Activated T-cell treated with anti-CD3 and anti-CD28 coated beads, Interleukin-2, amount 50 U/mL, for 24 hours (primary cell): ENCODE measurements at regions not wholly inside any gene's neighbourhood (a gene's known extent, or its start where the extent isn't known, plus 50 kb on each side); places are given as distances from the start of the nearest gene placed in this dataset.
"Not testable (repeated sequence)": the region's sequence is repeated elsewhere in the genome, so short reads cannot be mapped to it uniquely, and the experiment has no call there.

Source experiments
- DNase-seq: peaks from one replicate; pipeline ENCODE4 v3.0.0-alpha.2; 2020
- H3K27ac Mint-ChIP-seq: 2 replicates; pipeline ENCODE4 v1.8.0; 2020; ENCODE audit warnings: mild to moderate bottlenecking, mixed read lengths
- H3K27me3 Mint-ChIP-seq: 2 replicates; pipeline ENCODE4 v1.8.0; 2020; ENCODE audit warnings: mixed read lengths
- H3K36me3 Mint-ChIP-seq: 2 replicates; pipeline ENCODE4 v1.8.0; 2020; ENCODE audit warnings: low read depth, mixed read lengths
- H3K4me1 Mint-ChIP-seq: 2 replicates; pipeline ENCODE4 v1.8.0; 2020; ENCODE audit warnings: low read depth, mixed read lengths
- H3K4me3 Mint-ChIP-seq: 2 replicates; pipeline ENCODE4 v1.8.0; 2020; ENCODE audit warnings: mild to moderate bottlenecking, moderate library complexity, mixed read lengths
- H3K9me3 Mint-ChIP-seq: 2 replicates; pipeline ENCODE4 v1.8.0; 2020; ENCODE audit warnings: mixed read lengths

DNA sequence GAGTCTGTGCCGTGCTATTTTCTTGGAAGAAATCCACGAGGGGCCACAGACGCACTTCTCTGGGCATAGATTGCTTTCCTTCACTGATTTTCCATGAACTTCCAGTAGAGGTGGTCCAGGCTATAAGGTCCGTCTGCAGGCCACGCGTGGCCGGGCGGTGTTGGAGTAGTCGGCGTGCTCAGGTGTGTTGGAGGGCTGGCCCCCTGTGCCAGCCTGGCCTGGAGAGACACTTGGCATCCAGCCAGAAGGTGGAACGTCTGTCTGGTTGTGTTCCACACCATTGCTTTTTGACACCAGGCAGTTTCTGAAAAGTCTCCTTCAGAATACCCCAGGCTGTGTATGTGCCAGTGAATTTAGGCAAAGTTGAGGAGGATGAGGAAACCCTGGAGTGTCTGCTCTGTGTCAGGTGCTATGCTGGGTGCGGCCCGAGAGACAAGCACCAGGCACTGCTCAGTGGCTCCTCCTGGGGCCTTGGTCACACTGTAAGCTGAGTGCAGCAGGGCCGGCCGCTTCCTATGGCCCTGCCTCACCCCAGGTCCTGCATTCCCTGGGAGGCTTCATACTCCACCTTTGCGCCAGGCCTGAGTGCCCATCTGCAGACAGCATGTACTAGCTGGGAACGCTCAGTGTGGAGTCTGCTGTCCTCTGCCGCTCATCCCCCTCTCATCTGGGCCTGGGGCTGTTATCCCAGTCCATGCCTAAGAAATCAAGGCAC lies 52.1 kb upstream of the TAMM41 start:
- no peaks in the 10 kb centered on the region for H3K4me1 Mint-ChIP-seq
- peaks cover 18% of the 10 kb centered on the region for H3K27me3 Mint-ChIP-seq
- no peaks in the 10 kb centered on the region for H3K36me3 Mint-ChIP-seq
- no peak overlapping the region for H3K4me3 Mint-ChIP-seq
- no peak for DNase-seq
- no peak overlapping the region for H3K27ac Mint-ChIP-seq
- H3K9me3 Mint-ChIP-seq: no peaks in the 10 kb centered on the region

DNA sequence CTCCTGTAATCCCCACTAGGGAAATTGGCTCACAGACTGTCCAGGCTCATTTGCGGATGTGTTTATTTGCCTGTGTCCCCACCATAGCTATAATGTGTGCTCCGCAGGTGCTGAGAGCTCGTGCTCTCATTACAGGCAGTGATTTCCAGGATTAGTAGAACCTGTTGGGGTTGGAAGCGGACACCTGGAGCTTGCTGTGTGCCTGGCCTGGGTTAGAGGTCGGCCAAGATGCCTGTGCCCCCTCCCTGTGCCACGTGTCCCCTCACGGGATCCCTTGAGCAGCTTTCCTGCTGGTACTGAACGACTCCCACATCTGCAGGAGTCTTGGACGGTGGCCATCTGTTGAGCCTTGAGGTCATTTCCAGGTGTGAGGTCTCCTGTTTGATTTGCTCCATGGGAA lies 52.7 kb upstream of the TAMM41 start:
- not testable (repeated sequence) for H3K36me3 Mint-ChIP-seq, DNase-seq, H3K9me3 Mint-ChIP-seq, H3K4me3 Mint-ChIP-seq, H3K27ac Mint-ChIP-seq, H3K4me1 Mint-ChIP-seq
- H3K27me3 Mint-ChIP-seq: peaks cover 12% of the 10 kb centered on the region

DNA sequence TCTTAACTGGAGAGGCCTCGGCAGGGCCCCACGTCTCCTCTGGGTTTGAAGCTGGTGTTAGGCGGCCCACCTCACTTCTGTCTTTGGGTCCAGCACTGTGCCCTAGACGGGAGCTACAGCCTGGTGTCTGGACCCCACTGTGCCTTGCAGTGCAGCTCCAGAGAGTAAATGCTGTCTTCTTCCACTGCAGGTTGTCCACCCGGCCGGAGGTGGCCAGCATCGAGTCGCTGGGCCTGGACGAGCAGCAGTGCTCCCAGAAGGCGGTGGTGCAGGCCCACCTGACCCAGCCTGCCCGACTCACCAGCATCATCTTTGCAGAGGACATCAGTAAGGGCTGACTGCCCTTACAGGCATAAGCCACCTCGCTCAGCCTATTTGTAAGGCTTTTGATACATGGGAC lies 53.1 kb upstream of the TAMM41 start:
- Mint-ChIP-seq H3K4me1 (no peaks in the 10 kb centered on the region), H3K4me3 (no peak overlapping the region), H3K36me3 (no peaks in the 10 kb centered on the region), H3K27ac (no peak overlapping the region), H3K9me3 (no peaks in the 10 kb centered on the region), H3K27me3 (peaks cover 8% of the 10 kb centered on the region)
- no peak for DNase-seq

DNA sequence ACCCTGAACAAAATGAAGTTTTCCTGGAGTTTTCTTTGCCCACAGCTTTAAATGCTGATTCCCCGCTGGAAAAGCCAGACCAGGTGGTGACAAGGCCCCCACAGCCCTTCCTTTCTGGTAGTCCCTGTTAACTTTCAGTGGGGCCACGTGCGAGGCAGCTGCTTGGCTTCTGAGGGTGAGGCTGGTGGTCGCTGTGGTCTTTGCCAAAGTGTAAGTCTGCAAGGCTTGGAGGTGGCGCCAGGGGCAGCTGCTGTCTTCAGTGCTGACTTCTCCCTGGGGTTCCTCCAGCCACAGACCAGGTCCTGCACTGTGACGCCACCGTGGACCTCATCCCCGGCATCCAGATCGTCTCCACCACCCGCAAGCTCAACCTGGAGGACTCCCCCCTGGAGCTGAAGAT lies 54.1 kb upstream of the TAMM41 start:
- Mint-ChIP-seq H3K27ac (no peak overlapping the region), H3K4me1 (no peaks in the 10 kb centered on the region), H3K4me3 (no peak overlapping the region), H3K9me3 (no peaks in the 10 kb centered on the region), H3K27me3 (peaks cover 8% of the 10 kb centered on the region), H3K36me3 (no peaks in the 10 kb centered on the region)
- DNase-seq: no peak

DNA sequence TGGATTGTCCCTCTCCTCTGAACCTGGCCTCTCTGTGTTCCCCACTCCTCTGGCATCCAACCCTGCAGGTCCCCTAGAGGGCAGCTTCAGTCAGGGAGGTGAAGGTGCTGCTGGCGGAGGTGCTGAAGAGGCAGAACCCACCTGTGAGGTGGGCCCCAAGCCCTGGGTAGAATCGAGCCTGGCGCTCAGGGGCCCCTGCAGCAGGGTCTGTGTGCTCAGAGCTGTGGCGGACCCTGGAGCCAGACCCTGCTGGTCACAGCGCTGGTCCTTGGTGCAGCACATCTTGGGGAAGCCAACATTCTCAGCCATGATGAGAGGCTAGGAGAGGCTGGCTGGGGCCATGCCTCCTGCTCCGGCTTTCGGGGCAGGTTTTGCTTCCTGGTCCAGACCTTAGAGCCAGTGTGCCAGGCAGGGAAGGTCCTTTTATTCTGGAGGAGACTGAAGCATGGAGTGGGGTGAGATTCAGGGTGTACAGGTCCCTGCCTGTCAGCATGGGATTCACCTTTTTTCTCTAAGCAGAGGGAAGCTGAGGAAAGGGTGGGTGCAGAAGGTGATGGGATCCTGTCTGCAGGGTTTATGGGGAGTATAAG lies 54.7 kb upstream of the TAMM41 start:
- H3K9me3 Mint-ChIP-seq: no peaks in the 10 kb centered on the region
- H3K4me3 Mint-ChIP-seq: no peak overlapping the region
- no peaks in the 10 kb centered on the region for H3K36me3 Mint-ChIP-seq
- no peaks in the 10 kb centered on the region for H3K4me1 Mint-ChIP-seq
- no peak for DNase-seq
- peaks cover 4% of the 10 kb centered on the region for H3K27me3 Mint-ChIP-seq
- no peak overlapping the region for H3K27ac Mint-ChIP-seq

DNA sequence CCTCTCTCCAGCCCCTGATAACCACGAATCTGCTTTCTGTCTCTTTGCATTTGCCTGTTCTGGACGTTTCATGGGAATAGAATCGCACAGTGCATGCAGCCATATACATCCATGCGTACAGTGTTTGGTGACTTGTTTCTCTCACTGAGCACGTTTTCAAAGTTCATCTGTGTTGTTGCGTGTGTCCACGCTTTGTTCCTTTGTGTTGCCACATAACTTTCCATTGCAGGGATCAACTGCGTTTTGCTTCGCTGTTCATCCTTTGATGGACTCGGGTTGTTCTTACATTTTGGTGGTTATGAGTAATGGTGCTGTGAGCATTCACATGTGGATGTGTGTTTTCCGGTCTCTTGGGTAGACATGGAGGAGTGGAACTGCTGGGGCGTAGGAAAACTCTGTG lies 56.4 kb upstream of the TAMM41 start:
- Mint-ChIP-seq H3K27ac (no peak overlapping the region), H3K4me3 (no peak overlapping the region), H3K27me3 (no peaks in the 10 kb centered on the region), H3K9me3 (no peaks in the 10 kb centered on the region), H3K4me1 (no peaks in the 10 kb centered on the region), H3K36me3 (no peaks in the 10 kb centered on the region)
- DNase-seq: no peak

DNA sequence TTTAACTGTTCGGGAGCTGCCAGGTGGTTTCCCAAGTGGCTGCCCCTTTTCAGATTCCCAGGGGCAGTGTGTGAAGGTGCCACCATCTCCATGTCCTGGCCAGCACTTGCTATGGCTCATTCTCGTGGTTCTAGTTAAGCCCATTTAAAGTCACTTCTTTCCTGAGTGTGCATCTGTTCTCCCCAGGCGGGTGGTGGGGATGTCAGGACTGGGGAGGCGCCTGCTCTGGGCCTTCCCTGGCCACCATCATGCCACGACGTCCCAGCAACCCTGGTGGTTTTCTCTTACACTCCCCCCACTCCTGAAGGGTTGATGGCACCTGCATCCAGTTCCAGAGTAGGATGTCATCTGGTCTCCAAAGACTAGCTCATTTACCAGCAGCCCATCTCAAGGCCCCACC lies 56.8 kb upstream of the TAMM41 start:
- no peaks in the 10 kb centered on the region for H3K9me3 Mint-ChIP-seq
- no peak overlapping the region for H3K4me3 Mint-ChIP-seq
- no peaks in the 10 kb centered on the region for H3K36me3 Mint-ChIP-seq
- H3K27ac Mint-ChIP-seq: no peak overlapping the region
- no peaks in the 10 kb centered on the region for H3K4me1 Mint-ChIP-seq
- no peak for DNase-seq
- no peaks in the 10 kb centered on the region for H3K27me3 Mint-ChIP-seq

DNA sequence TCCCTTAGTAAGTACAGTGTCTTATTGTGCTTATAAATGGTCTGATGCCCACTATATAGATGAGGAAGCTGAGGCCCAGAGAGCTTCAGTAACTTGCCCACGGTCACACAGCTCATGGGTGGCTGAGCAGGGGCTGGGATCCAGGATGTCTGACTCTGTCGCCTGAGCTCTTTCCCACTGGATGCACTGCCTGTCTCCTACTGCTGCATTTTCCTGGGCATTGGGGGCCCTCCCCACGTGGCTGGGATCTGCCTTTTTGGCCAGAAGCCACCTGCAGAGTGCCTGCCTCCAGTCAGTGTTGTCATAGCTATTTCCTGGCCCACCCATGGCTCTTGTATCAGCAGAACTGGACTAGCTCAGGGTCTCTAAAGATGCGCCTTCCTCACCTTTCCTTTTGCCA lies 57.5 kb upstream of the TAMM41 start:
- Mint-ChIP-seq H3K36me3 (no peaks in the 10 kb centered on the region), H3K27me3 (no peaks in the 10 kb centered on the region), H3K27ac (no peak overlapping the region), H3K4me3 (no peak overlapping the region), H3K4me1 (peaks cover 3% of the 10 kb centered on the region), H3K9me3 (no peaks in the 10 kb centered on the region)
- no peak for DNase-seq

DNA sequence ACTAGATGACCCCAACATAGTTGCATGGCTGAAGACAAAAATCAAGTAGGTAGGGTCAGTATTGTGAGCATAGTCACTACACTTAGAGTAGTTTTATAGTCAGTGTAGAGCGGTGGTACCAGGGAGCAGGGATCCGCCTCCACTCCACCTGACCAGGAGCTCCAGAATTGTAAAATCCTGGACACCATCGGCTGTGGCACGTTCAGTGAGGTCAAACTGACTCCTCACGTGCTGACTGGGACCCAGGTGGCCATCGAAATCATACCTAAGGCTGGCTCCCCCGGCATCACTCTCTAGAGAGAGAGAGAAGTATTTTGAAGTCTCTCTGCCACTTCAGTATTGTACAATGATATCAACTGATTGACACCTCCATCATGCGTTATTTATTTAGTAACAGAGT lies 59.7 kb upstream of the TAMM41 start:
- H3K9me3 Mint-ChIP-seq: no peaks in the 10 kb centered on the region

DNA sequence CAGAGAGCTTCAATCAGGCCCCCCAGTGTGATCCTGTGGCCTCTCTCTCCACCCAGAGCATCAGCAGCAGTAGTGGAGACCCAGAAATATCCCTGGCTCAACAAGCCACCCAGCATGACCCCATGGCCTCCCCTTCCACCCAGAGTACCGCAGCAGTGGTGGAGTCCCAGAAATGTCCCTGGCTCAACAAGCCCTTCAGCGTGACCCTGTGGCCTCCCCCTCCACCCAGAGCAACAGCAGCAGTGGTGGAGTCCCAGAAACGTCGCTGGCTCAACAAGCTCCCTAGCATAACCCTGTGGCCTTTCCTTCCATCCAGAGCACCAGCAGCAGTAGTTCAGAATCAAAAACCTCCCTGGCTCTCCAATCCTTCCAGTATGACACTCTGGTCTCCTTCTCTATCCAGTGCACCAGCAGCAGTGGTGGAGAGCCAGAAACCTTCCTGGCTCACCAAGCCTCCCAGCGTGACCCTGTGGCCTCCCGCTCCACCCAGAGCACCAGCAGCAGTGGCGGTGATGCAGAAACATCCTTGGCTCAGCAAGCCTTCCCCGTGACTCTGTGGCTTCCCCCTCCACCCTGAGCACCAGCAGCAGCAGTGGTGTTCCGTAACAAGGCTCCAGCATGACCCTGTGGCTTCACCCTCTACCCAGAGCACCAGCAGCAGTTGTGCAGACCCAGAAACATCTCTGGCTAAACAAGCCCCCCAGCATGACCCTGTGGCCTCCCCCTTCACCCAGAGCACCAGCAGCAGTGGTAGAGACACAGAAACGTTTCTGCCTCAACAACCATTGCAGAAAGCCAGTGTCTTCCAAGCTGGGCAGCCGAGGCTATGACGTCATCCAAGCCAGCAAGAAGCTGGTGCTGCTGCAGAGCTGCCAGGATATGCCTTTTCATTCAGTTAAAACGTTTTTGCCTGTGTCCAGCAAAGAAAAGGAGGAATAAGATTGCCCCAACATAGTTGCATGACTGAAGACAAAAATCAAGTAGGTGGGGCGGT lies 61.3 kb upstream of the TAMM41 start:
- Mint-ChIP-seq H3K36me3 (no peaks in the 10 kb centered on the region), H3K4me1 (peaks cover 6% of the 10 kb centered on the region), H3K9me3 (no peaks in the 10 kb centered on the region), H3K27me3 (no peaks in the 10 kb centered on the region), H3K4me3 (no peak overlapping the region), H3K27ac (no peak overlapping the region)
- DNase-seq: no peak

More for the DNA sequence above, 59.7 kb upstream of the TAMM41 start:
- Mint-ChIP-seq H3K4me1 (peaks cover 6% of the 10 kb centered on the region), H3K27me3 (no peaks in the 10 kb centered on the region), H3K27ac (no peak overlapping the region), H3K36me3 (no peaks in the 10 kb centered on the region), H3K4me3 (no peak overlapping the region)
- DNase-seq: no peak

DNA sequence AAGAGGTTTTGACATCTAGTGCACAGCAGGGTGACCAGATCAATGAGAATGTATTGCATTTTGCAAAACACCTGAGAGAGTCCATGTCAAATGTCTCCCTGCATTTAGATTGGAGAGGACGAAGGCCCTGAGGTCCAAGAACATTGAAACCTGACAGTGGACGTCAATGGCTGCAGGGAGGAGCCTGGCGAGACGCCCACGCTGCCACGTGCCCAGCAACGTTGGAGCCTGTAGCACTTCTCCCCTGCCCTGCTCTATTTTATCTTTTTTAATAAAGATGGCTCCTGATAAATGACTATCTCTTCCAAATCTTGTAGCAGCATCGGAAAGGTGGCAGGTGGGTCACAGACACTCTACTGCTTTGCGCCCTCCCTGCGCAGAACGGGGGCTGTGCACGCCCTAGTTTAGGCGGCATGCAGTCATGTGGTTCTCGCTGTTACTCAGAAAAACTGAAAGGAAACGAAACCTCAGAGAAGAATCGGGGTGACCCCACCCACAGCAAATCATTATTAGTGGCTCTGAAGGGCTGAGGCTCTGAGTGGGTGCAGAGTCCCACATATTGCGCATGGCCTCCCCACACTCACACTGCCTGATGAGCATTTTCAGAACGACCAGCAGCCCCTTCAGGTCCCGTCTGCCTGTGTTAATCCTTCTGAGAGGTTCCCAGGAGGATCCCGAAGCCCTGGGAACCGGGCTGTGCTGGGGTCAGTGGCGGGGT lies 62.5 kb upstream of the TAMM41 start:
- no peaks in the 10 kb centered on the region for H3K36me3 Mint-ChIP-seq
- no peak overlapping the region for H3K27ac Mint-ChIP-seq
- H3K9me3 Mint-ChIP-seq: no peaks in the 10 kb centered on the region
- DNase-seq: no peak
- H3K27me3 Mint-ChIP-seq: no peaks in the 10 kb centered on the region
- H3K4me3 Mint-ChIP-seq: no peak overlapping the region
- H3K4me1 Mint-ChIP-seq: peaks cover 6% of the 10 kb centered on the region

DNA sequence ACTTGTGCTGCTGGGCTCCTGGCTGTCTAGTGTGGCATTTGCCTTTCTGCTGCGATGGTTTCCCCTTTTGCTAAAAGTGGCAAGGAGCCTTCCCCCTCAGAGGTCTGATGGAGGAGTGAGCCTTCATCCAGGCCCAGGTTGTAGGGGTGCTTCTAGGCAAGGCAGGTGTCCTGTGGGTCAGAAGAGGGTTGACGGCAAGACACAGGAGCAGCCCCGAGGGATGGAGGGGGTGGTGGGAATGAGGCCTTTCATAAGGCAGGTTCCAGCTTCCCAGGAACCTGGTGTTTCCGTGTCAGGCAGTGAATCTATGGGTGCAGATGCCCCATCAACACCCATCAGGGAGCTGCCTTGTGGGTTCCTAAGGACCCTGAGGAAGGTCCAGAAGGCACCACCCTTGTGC lies 63.0 kb upstream of the TAMM41 start:
- Mint-ChIP-seq H3K4me1 (peaks cover 6% of the 10 kb centered on the region), H3K36me3 (no peaks in the 10 kb centered on the region), H3K27ac (no peak overlapping the region), H3K27me3 (no peaks in the 10 kb centered on the region), H3K4me3 (no peak overlapping the region), H3K9me3 (no peaks in the 10 kb centered on the region)
- no peak for DNase-seq

DNA sequence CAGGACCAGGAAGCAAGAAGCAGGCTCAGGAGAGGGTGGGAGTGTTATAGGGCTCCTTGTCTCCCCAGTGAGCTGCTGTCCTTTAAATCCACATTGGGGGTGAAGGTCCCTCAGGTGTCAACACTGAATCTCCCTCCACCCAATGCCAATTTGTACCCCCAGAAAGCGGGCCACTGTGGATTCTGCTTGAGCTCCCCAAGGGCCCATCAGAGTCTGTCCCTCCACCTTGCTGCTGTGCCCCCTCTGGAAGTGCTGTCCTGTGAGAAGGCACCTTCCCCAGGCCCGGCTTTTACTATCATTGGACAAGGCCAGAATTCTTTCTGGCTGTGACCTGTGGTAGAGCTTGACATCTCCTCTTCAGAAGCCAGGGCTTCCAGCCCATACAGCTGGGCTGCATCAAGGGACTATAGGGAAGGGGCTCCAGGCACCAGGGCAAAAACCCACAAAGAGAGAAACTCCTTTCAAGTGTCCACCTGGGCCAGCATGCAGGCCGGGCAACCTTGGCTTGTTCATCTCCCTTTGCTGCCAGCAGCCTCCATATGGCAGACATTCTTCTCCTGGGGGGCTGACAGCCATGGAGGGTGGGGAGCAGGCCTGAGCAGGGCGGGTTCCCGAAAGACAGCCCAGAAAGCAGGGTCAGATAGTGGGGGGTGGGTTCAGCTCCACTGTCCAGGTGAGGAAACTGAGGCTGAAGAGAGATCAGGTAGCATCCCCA lies 63.7 kb upstream of the TAMM41 start:
- H3K27ac Mint-ChIP-seq, H3K27me3 Mint-ChIP-seq, H3K36me3 Mint-ChIP-seq, DNase-seq, H3K4me1 Mint-ChIP-seq, H3K4me3 Mint-ChIP-seq, H3K9me3 Mint-ChIP-seq: not testable (repeated sequence)

DNA sequence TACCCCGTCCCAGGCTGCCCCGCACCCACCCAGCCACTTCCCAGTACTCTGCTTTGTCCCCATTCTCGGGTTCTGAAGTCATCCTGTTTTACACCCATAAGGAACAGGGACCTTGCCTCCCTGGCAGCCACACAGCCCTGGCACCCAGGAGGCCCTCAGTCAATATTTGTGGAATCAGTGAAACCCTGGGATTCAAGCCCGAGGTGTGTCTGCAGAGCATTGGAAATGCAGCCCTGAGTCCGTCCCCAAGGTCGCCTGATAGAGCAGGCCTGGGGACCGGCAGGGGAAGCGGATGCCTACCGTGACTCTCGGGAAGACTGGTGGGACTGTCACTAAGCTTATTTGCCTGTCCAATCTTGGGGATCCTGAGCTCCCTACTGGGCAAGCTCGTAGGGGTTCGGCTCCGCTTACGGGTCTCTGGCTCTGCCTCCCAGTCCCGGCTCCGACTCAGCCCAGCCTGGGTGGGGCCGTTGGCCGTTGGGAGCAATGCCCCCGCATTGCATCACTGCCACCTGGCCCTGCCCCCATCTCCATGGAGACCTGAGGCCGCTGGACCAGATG lies 64.4 kb upstream of the TAMM41 start:
- Mint-ChIP-seq H3K4me3 (no peak overlapping the region), H3K36me3 (no peaks in the 10 kb centered on the region), H3K27ac (no peak overlapping the region), H3K27me3 (no peaks in the 10 kb centered on the region), H3K9me3 (no peaks in the 10 kb centered on the region), H3K4me1 (peaks cover 6% of the 10 kb centered on the region)
- DNase-seq: peak; percentile 45
